ENCODE measurements at regions not wholly inside any gene's neighbourhood (a gene's known extent, or its start where the extent isn't known, plus 50 kb on each side); places are given as distances from the start of the nearest gene placed in this dataset.

DNA sequence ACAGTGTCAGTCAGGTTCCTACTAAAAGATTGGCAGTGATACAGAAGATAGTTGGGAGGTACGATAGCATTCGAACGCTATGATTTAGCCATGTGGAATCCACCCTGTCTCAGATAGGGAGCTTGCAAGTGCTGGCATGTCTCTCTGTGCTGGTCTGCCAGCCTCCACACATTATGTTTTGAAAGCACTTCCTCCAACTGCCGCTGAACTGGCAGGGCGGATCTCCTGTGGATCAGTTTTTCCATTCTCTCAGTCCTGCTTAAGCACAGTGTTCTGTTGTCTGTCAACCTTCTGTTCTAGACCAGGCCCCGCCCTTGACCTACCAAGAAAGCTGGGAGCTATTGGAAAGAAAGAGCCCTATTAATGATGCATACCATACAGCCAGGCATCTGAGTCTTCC is 65.5 kb upstream of the PALMD start:
- peak; percentile 38 for DNase-seq

DNA sequence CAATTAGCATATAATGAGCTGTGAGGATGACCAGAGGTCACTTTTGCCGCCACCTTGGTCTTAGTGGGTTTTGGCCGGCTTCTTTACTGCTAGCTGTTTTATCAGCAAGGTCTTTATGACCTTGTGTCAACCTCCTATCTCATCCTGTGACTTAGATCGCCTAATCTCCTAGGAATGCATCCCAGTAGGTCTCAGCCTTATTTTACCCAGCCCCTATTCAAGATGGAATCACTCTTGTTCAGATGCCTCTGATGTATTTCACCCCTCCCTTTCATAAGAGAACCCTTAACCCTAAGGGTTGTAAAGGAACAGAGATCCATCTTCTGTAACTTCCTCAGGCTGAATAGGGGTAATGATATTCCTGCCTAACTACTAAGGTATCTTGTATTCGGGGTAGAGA is 58.9 kb upstream of the PALMD start:
- no peak for DNase-seq

DNA sequence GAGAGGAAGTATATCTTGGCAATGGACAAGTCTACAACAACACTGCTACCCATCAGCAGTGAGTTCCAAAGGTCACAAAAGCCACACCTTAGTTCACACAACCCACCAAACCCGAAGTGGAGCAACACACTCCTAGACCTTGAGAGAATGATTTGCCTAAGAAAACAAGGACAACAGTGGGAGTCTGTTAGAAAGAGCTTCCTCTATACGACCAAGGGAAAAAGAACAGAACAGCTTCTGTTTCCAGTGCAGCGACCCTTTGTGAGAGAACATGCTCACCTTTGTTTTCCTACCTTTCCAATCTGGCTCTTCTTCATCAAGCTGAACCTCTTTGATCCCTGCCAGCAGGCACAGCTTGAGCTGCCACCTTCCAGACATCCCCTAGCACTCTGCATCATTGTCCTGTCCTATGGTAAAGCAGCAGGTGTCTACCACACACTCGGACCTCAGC is 56.7 kb upstream of the PALMD start:
- DNase-seq = no peak

DNA sequence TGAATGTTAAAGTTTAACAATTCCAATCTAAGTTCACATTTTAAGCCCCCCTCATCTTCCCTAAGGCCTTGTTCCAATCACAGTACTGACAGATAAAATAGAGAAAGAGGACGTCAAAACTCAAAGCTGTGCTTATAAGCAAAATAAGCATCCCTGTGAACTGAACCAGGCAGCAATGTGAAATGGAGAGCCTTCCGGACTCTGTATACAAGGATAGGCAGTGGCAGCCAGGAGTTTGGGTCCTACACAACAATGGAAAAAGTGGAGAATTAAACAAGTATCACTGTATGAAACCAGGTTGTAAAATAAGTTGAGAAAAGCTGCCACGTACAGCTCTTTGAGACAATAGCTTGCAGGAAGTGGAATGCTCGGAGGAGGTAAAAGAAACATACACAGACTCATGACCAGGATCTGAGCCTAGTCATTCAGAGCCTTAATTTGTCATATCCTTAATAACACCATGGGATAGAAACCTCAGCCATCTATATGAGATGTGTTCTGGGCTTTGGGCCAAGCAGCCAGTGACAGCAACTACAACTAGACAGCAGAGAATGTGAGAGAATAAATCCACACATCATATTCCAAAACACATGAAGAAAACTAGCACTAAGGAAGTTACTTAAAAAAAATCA is 55.2 kb upstream of the PALMD start:
- DNase-seq = peak; percentile 52

DNA sequence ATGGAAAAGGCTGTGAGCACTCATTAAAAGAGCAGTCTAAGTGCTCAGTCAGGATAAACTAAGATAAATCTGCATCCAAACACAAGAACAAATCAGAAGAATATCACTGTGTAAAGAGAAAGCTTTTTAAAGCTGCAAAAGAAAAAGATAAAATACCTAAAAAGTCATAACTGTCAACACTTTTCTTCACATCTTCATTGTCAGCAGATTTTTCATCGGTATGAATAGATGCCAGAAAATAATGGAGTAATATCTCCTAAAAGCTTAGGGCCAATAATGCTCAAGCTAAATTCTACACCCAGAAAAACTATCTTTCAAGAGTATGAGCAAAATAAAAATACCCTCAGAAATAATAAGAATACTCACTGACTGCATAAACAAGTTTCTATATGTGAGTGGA is 54.0 kb upstream of the PALMD start:
- no peak for DNase-seq

DNA sequence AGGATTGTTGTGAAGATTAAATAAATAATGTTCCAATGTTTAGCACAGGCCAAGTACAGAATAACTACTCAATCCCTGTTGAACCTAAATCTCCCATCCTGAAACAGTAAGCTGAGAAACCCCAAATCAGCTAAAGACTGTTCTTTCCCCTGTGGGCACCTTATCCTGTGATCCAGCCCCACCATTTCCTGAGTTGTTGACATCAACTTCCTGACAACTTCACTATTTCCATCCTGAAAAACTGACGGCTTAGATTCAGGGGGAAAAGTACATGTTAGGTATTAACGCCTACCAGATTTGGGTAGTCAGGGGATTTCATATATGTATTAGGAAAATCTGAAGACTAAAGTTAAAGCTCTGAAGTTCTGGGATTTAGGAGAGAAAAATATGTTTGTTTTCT is 51.7 kb upstream of the PALMD start:
- no peak for DNase-seq

DNA sequence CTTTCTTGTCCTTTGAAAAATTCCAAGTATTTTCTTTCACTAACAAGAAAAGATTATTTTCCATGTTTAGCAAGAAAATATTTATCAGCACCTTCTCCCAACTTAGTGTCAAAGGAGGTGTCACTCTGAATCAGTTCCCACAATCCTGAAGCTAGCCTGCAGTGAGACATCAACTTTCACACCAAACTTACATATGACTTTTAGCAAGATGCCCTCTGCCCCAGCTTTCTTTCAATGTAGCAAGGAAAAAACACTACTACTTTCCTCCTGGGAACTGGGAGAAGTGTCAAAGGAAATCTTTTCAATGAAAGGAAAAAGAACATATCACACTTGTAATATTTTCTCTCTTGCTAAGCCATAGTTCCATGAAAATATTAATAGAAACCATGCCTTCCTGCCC is 50.9 kb upstream of the PALMD start:
- DNase-seq = no peak

DNA sequence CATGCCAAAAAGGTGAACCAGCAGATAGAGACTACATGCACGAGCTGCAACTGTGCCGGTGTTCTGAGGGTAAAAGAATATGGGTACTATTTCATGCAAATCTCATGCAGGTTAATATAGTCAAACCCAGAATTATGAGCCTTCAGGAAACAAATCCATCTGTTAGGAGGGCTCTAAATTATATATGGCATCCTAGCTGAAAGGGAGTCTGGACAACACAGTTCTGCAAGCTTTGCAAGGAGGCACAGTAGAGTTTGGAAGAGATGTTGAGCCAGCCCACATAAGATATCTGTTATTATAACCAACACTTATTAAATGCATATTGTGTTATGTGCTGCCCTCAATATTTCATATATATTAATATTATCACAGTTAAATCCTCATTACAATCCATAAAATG is 50.5 kb upstream of the PALMD start:
- no peak for DNase-seq
